Brain microvascular endothelial cell (primary cell): ENCODE measurements at regions not wholly inside any gene's neighbourhood (a gene's known extent, or its start where the extent isn't known, plus 50 kb on each side); places are given as distances from the start of the nearest gene placed in this dataset.
"Not testable (repeated sequence)": the region's sequence is repeated elsewhere in the genome, so short reads cannot be mapped to it uniquely, and the experiment has no call there.

ENCODE experiments used
- DNase-seq: peaks from one replicate; pipeline ENCODE4 v3.0.0-alpha.2; 2020
- H3K27ac ChIP-seq: fragments of 250-450 bp; sonication (Bioruptor Pico); 2 replicates; pipeline ENCODE4 v1.5.1; 2020; ENCODE audit warnings: mild to moderate bottlenecking, moderate library complexity
- H3K27me3 ChIP-seq: fragments of 250-450 bp; sonication (Bioruptor Pico); replicated peaks from 2 replicates; pipeline ENCODE4 v1.5.1; 2020; ENCODE audit warnings: mild to moderate bottlenecking
- H3K36me3 ChIP-seq: fragments of 250-450 bp; sonication (Bioruptor Pico); replicated peaks from 2 replicates; pipeline ENCODE4 v1.5.1; 2020; ENCODE audit warnings: mild to moderate bottlenecking
- H3K4me3 ChIP-seq: 2 replicates; pipeline ENCODE4 v1.5.1; 2011; ENCODE audit warnings: low read depth, mild to moderate bottlenecking, control low read depth, low read length, moderate library complexity
- in situ Hi-C: cut with HindIII; loops from 2 replicates; pipeline ENCODE4 v1.10.0; 2017; ENCODE audit warnings: low sequenced_read_pairs, low pct_ligation_motif_present
- TF ChIP-seq, protein P1 (sequence below): IDR thresholded peaks from 2 replicates; pipeline ENCODE4 v1.5.1; 2011; ENCODE audit warnings: low read depth, mild to moderate bottlenecking, moderate library complexity, low read length, control low read depth, inconsistent platforms; ENCODE audit errors: missing control alignments

DNA sequence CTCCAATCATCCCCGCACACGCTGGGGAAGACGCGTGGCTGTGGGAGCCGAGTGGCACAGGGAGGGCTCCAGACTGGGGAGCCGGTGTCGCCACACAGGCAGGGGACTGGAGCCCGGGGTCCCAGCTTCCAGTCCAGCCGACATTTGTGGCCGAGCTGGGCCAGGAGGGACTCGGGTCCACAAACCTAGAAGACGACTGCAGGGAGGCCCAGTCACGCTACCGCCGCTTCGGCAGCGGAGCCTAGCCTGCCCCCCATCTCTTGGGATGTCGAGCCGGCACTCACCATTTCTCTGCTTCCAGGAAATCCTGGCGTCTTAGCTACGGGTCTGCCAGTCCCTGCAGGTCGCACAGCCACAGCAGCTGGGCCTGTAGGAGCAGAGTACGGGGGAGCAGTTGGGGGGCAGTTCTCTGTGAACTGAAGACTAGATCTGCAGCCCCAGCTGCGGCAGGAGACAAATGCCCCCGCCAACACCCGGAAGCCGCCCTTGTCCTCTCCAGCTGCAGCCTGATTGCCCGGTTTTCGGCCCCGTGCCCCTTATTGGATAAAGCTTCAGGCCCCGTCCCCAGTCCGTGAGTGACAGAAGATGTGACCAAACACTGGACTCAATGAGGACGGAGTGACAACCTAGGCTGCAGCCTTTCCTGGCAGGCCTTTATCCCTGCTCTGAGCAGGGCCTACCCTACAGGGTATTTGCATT is 270.7 kb downstream of the ZNF33B start:
- DNase-seq, result peak; percentile 88
- Histone ChIP-seq H3K27ac (peak overlapping the region; percentile 36), H3K4me3 (peak overlapping the region; percentile 55), H3K27me3 (no peaks in the 10 kb centered on the region), H3K36me3 (no peaks in the 10 kb centered on the region)
- TF ChIP-seq, protein P1, sequence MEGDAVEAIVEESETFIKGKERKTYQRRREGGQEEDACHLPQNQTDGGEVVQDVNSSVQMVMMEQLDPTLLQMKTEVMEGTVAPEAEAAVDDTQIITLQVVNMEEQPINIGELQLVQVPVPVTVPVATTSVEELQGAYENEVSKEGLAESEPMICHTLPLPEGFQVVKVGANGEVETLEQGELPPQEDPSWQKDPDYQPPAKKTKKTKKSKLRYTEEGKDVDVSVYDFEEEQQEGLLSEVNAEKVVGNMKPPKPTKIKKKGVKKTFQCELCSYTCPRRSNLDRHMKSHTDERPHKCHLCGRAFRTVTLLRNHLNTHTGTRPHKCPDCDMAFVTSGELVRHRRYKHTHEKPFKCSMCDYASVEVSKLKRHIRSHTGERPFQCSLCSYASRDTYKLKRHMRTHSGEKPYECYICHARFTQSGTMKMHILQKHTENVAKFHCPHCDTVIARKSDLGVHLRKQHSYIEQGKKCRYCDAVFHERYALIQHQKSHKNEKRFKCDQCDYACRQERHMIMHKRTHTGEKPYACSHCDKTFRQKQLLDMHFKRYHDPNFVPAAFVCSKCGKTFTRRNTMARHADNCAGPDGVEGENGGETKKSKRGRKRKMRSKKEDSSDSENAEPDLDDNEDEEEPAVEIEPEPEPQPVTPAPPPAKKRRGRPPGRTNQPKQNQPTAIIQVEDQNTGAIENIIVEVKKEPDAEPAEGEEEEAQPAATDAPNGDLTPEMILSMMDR, result no peak
- in situ Hi-C loops, result no loop called here

DNA sequence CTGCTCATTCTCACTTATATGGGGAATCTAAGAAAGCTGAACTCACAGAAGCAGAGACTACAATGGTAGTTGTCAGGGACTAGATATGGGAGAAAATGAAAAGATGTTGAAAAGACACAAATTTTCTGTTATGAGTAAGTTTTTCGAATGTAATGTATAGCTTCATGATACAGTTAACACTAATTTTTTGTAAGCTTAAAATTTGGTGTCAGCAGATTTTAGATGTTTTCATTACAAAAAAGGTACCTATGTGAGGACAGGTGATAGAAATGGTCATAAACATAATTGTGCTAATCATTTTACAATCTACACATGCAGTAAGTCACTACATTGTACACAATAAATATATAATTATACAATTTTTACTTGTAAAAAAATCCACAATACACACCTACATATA is 286.6 kb downstream of the ZNF33B start:
- in situ Hi-C loops, result no loop called here
- H3K27me3 ChIP-seq, result no peaks in the 10 kb centered on the region
- no peak overlapping the region for H3K27ac ChIP-seq
- no peak overlapping the region for H3K4me3 ChIP-seq
- TF ChIP-seq, protein P1, result no peak
- no peaks in the 10 kb centered on the region for H3K36me3 ChIP-seq
- DNase-seq, result no peak

DNA sequence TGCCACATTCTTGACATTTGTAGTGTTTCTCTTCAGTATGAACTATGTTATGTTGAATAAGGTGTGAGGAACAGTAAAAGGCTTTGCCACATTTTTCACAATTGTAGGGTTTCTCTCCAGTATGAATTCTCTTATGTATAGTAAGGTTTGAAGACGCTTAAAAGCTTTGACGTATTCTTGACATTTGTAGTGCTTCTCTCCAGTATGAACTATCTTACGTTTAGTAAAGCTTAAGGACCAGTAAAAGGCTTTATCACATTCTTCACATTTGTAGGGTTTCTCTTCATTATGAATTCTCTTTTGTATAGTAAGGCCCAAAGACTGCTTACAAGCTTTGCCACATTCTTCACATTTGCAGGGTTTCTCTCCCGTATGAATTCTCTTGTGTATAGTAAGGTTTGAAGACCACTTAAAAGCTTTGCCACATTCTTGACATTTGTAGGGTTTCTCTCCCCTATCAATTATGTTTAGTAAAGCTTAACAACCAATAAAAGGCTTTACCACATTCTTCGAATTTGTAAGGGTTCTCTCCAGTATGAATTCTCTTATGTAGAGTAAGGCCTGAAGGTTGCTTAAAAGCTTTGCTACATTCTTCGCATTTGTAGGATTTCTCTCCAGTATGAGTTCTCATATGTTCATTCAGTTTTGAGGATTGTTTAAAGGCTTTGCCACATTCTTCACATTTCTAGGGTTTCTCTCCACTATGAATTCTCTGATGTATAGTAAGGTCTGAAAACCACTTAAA is 301.6 kb downstream of the ZNF33B start:
- H3K27me3 ChIP-seq, H3K27ac ChIP-seq, in situ Hi-C loops, DNase-seq, H3K4me3 ChIP-seq, H3K36me3 ChIP-seq: not testable (repeated sequence)

DNA sequence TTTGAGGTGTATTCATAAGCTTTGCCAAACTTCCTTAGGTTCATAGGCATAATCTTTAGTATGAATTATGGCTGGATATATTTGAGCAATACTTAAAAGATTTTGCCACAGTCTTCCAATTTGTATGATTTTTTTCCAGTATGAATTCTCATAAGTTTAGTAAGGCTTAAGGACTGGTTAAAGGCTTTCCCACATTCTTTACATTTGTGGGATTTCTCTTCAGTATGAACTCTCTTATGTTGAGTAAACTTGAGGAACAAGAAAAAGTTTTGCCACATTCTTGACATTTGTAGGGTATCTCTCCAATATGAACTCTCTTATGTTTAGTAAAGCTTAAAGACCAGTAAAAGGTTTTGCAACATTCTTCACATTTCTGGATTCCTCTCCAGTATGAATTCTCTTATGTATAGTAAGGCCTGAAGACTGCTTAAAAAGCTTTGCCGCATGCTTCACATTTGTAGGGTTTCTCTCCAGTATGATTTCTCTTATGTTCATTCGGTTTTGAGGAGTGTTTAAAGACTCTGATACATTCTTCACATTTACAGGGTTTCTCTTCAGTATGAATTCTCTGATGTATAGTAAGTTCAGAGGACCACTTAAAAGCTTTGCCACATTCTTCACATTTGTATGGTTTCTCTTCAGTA is 302.6 kb downstream of the ZNF33B start:
- H3K27me3 ChIP-seq, DNase-seq, H3K27ac ChIP-seq, H3K36me3 ChIP-seq, H3K4me3 ChIP-seq, in situ Hi-C loops: not testable (repeated sequence)

DNA sequence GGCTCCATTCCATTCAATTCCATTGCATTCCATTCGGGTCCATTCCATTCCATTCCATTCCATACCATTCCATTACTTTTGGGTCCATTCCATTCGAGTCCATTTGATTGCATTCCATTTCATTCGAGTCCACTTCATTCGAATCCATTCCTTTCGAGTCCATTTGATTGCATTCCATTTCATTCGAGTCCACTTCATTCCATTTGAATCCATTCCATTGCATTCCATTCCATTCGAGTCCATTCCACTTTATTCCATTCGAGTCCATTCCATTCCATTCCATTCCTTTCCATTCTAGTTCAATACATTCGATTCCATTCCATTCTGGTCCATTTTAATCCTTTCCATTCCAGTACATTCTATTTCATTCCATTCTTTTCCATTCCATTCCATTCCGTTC is 334.0 kb downstream of the ZNF33B start:
- in situ Hi-C loops, result no loop called here
- TF ChIP-seq, protein P1, result no peak
- Histone ChIP-seq H3K4me3 (no peak overlapping the region), H3K27me3 (no peaks in the 10 kb centered on the region), H3K27ac (no peak overlapping the region), H3K36me3 (no peaks in the 10 kb centered on the region)
- no peak for DNase-seq

DNA sequence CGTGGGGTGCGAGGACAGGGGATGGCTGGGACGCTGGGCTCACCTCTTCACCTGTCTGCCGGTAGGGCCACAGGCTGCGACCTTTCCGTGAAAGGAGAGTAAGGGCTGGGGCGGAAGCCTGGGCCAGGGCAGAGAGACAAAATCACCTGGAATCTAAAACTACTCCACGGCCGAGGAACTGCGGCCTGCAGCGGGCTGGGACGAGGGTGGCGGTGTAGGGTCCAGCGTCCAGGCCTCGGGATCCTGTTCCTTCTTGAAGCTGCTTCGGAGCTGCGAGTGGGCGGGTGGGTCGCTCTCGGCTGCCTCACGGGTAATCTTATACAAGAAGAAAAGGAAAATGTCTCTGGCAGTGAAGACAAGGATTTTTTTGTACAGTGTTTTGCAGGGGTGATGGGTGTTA is 356.5 kb downstream of the ZNF33B start:
- H3K36me3 ChIP-seq, H3K27me3 ChIP-seq, H3K27ac ChIP-seq, in situ Hi-C loops, DNase-seq, H3K4me3 ChIP-seq: not testable (repeated sequence)

DNA sequence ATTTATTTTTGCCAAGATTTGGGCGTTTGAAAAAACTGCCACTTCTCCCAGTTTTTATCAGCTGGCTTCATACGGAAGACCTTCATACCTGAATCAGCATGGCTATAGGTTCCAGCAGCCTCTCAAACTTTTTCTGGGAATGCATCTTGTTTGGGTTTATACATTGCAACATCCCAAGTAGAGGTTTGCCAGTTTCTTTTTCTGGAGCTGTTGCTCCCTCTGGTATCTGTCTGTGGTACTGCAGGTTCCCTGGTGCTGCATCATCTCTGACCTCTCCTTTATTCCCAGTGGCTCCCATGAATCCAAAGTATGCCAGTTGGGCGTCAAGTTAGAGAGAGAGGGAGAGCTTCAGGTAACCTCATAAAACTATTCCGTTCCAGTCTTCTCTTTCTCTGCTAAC is 368.6 kb downstream of the ZNF33B start:
- H3K4me3 ChIP-seq, in situ Hi-C loops, H3K36me3 ChIP-seq, H3K27me3 ChIP-seq, DNase-seq, H3K27ac ChIP-seq: not testable (repeated sequence)

DNA sequence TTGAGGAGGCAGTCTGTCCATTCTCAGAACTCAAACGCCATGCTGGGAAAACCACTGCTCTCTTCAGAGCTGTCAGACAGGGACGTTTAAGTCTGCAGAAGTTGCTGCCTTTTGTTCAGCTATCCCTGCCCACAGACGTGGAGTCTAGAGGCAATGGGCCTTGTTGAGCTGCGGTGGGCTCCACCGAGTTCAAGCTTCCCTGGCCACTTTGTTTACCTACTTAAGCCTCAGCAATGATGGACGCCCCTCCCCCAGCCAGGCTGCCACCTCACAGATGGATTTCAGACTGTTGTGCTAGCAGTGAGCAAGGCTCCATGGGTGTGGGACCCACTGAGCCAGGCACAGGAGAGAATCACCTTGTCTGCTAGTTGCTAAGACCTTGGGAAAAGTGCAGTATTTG is 375.1 kb downstream of the ZNF33B start:
- DNase-seq, in situ Hi-C loops, H3K4me3 ChIP-seq, H3K27me3 ChIP-seq, H3K27ac ChIP-seq, H3K36me3 ChIP-seq: not testable (repeated sequence)

DNA sequence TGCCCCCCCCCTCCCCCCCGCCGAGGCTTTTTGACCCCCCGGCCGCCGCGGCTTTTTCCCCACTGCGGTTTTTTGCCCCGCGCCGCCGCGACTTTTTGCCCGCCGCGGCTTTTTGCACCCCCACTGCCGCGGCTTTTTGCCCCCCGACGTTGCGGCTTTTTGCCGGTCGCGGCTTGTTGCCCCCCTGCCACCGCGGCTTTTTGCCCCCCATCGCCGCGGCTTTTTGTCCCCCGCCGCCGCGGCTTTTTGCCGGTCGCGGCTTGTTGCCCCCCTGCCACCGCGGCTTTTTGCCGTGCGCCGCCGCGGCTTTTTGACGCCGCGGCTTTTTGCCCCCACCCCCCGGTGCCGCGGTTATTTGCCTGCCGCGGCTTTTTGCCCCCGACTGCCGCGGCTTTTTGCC is 395.4 kb downstream of the ZNF33B start:
- in situ Hi-C loops, DNase-seq, H3K4me3 ChIP-seq, H3K36me3 ChIP-seq, H3K27me3 ChIP-seq, H3K27ac ChIP-seq: not testable (repeated sequence)
